Prostate gland (tissue), 2 donors: ENCODE measurements at regions not wholly inside any gene's neighbourhood (a gene's known extent, or its start where the extent isn't known, plus 50 kb on each side); places are given as distances from the start of the nearest gene placed in this dataset.

ENCODE experiments used
- CTCF ChIP-seq, 4 experiments: fragments of 200-600 bp in 2 of 4; fragments of 450-650 bp in 2 of 4; sonication (generic) in 2 of 4; IDR thresholded peaks; 1 replicate in 3 of 4; 2 replicates in 1 of 4; pipeline ENCODE4 v1.5.1; 2016 to 2019; ENCODE audit warnings: antibody characterized with exemption in 4 of 4, mild to moderate bottlenecking in 2 of 4, moderate library complexity in 2 of 4
- POLR2A ChIP-seq: fragments of 450-650 bp; IDR thresholded peaks from one replicate; pipeline ENCODE4 v1.6.1; 2016; ENCODE audit warnings: antibody characterized with exemption, mild to moderate bottlenecking

DNA sequence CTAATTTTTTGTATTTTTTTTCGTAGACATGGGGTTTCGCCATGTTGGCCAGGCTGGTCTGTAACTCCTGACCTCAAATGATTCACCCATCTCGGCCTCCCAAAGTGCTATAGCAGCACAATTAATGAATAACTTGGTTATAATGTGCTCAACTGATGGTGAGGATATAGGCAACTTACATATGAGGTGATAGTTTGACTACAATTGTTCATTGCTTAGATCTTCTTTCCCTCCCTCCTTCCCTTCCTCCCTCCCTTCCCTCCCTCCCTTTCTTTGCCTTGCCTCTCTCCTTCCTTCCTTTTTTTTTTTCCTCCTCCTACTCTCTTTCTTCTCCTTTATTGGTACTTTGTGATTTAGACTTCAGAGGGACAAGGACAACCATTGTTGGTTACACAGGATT is 151.2 kb downstream of the RNF144B start:
- TF ChIP-seq CTCF (IDR thresholded peaks at IDR 0.05) (no peak), POLR2A (no peak)
